Left renal pelvis (tissue), 4 donors: ENCODE measurements at regions not wholly inside any gene's neighbourhood (a gene's known extent, or its start where the extent isn't known, plus 50 kb on each side); places are given as distances from the start of the nearest gene placed in this dataset.
"Not testable (repeated sequence)": the region's sequence is repeated elsewhere in the genome, so short reads cannot be mapped to it uniquely, and the experiment has no call there.

Source experiments
- DNase-seq, 4 donors: peaks; one replicate each; pipeline ENCODE4 v3.0.0-alpha.2; 2013; ENCODE audit warnings: low read depth in 4 of 4, low spot score in 3 of 4

DNA sequence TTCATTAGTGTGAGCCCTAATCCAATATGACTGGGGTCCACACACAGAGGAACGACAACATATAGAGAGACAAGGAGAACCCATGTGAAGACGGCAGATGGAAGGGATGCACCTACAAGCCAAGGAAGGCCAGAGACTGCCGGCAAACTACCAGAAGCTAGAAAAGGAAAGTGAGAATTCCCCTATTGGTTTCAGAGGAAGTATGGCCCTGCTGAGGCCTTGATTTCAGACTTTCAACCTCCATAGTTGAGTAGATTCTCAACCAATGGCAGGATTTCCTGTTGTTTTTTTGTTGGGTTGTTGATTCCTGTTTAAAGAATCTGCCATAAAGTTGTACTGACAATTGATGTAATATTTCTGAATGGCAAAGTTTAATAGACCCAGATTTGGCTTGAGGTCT lies 241.5 kb downstream of the SATB2 start:
- DNase-seq, result no peak

DNA sequence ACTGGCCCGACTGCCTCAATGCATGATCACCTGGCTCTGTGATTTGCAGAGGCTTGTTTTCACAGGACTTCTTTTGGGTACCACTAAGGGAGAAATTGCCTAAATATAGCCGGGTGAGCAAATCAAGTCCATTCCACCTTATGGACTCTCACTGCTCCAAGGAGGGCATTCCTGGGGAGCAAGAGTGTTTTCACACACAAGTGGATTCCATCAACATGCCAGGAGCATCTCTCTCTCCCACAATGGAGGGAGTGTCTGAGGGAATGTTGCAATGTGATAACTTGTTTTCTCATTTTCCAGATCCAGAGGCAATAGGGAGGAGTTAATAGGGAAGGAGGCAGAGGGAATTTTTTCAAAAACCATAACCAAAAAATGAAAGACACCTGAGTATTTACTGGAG lies 250.7 kb downstream of the SATB2 start:
- no peak for DNase-seq

DNA sequence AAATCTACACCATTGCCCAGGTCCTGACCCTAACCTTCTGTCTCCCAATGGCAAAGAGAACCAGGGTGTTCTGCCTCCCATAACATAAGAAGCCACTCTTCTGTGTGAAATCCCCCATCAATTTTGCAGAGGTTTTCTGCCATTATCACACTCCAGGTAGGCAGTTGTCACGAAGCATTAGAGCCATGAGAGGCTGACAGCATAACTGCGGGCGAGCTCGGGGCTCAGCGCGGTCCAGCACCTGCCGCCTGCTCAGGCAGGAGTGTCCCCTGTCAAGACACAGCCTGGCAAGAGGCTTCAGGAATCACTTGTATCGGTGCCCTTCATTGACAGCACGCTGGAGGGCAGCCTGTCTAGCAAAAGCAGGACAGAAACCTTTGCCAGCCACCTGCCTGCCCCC lies 251.2 kb downstream of the SATB2 start:
- DNase-seq, result no peak

DNA sequence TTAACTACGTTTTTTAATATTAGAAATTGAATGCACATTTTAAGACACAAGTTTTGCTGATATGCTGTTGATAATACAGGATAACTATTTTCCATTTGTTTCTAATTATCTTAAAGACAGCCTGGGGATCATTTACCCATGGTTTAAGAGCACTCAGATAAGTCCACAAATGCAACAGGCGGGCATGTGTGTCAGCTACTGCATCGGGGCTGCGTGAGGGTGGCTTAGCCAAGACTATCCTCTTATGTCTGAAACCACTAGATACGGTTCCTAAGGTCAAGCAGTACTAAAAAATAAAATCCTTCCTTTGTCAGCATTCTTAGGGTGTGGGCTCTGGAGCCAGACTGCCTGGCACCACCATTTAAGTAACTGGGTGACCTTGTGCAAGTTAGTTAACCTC lies 254.8 kb downstream of the SATB2 start:
- no peak for DNase-seq

DNA sequence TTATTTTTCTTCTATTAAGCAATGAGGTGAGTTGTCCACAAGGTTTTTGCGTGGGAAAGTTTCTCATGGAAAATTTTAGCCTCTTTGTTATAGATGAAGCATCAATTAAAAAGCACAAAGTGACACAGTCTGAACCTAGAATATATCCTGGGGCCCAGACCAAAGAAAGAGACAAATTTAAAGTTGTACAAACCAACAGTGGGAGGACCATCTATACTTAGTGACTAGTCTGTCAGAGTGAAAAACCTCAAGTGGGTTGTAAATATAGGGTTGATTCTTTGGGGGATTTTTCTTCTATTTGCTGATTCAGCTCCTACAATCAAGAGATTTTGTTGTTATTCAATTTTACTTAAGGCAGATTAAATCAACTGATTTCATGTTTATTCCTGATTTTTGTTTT lies 256.2 kb downstream of the SATB2 start:
- no peak for DNase-seq

DNA sequence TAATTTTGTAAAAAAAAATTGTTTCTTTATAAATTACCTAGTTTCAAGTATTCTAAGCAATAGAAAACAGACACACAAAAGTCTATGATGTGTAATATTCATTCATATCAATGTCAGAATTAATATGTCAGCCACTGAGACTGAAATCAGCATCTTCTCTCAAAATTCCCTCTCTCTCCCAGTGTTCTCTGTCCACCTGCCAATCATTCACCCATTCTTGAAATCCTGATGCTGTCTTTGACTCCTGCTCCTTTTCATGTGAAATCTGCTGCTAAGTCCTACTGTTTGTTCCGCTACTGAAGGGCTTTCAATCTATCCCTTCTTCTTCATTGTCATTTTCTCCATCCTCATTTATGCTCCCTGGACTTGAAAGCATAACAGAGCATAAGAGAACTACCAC lies 257.9 kb downstream of the SATB2 start:
- DNase-seq, result no peak

GRCh38 chr2:199197448-199197847 lies 260.3 kb downstream of the SATB2 start:
- no peak for DNase-seq

- no peak for DNase-seq
These were observed 261.1 kb downstream of the SATB2 start for GRCh38 chr2:199196686-199197085.

GRCh38 chr2:199195927-199196502 lies 261.7 kb downstream of the SATB2 start:
- no peak for DNase-seq

DNA sequence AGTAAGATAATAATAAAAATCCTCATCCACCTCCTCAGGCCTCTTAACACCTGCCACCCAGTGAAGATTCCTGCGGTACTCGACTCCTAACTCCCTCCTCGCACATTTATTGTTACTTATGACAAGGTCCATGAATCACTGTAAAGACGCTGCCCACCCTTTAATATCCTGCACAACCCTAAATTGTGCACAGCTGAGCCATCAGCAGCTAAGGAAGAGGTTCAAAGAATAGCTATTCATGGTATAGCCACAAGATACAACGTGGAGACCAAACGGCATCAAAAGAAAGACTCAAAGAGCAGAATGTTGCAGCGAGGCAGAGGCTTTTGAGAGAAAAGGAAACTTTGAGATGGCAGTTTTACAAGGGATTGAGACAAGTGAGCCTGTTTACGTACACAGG lies 266.3 kb downstream of the SATB2 start:
- DNase-seq, result no peak

GRCh38 chr2:199189229-199189628 lies 268.5 kb downstream of the SATB2 start:
- DNase-seq, result no peak

- no peak for DNase-seq
These were observed 271.4 kb downstream of the SATB2 start for GRCh38 chr2:199186301-199186751.

- not testable (repeated sequence) for DNase-seq
These were observed 272.6 kb downstream of the SATB2 start for GRCh38 chr2:199185174-199185573.

DNA sequence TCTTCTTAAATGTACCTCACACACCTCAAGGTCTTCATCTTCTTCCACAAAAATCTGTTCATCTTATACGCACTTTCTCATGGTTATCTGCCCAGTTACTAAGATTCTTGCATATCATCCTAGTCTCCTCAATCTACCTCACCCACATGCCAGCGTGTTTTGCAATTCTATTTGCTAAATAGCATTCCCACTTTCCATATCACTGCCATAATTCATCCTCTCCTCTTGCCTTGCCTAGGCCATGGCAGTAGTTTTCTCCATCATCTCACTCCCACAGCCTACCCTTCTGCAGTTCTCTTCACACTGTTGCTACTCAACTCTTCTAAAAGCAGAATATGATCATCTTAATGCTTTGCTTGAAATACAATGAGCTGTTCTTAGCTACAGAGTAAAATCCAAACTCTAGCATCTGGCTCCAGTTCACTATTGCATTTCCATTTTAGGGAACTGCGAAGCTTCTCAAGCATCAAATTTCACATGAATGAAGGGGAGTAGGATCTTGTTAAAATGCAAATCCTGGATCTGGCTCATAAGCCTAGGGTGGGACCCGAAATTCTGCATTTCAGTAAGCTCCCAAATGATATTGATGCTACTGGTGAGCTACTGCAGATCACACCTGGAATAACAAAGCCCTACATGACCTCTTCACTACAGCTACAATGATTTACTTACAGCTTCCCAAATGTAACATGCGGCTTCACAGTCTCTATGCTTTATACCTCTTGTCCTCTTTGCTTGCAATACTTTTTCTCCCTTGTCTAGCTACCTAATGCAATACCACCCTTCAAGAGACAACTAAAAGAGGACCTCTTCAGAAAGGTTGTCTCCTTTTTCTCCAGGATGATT lies 293.9 kb downstream of the SATB2 start:
- DNase-seq, result peak in 2 of 4 donors; percentile 4 to 7

GRCh38 chr2:199160677-199161465 lies 296.9 kb downstream of the SATB2 start:
- no peak for DNase-seq

DNA sequence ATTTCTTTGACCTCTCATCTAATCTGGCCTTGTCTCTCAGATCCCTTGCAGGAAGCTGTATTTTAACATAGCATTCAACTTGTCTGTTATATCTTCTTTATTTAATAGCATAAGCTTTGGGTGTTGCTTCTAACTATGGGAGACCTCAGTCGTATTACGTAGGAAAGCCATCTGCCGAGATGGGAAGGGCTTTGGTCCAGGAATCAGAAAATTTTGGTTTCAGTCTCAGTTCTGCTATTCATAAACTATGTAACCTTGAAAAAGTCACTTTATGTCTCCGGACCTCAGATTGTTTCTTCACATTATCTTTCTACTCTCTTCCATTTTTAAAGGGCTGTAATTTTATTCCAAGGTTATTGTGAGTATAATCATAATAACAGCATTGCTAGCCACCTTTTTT lies 297.7 kb downstream of the SATB2 start:
- DNase-seq, result no peak

- DNase-seq, result no peak
These were observed 309.5 kb downstream of the SATB2 start for GRCh38 chr2:199148076-199148845.

- no peak for DNase-seq
These were observed 310.5 kb downstream of the SATB2 start for GRCh38 chr2:199147216-199147615.

- no peak for DNase-seq
These were observed 313.2 kb downstream of the SATB2 start for GRCh38 chr2:199144546-199144945.

- DNase-seq, result no peak
These were observed 313.7 kb downstream of the SATB2 start for GRCh38 chr2:199144036-199144435.

DNA sequence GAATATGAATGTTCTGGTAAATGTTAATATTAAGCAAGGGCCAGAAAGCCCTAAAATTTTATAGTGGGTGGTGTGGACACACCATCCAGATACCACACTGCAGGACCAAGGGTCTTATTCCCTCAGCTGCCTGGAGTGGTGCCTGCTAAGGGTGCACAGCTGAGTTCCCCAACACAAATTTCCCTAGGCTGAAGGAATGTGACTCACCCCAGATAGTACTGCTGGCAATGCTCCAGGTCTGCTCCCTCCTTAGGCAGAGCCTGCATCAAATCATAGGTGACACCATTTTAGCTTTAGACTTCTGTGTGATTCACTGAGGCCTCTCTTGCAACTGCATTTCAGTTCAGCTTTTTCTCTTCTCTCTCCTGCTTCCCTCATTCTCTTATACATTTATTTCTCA lies 321.1 kb downstream of the SATB2 start:
- DNase-seq, result no peak
